MG63 (cell line): ENCODE measurements at regions not wholly inside any gene's neighbourhood (a gene's known extent, or its start where the extent isn't known, plus 50 kb on each side); places are given as distances from the start of the nearest gene placed in this dataset.

Experiments
- DNase-seq: peaks from one replicate; pipeline ENCODE4 v3.0.0-alpha.2; 2020
- H3K27me3 ChIP-seq: fragments of 250-450 bp; sonication (Bioruptor Pico); 2 replicates; pipeline ENCODE4 v1.5.1; 2020; ENCODE audit warnings: mild to moderate bottlenecking, moderate library complexity
- H3K36me3 ChIP-seq: fragments of 250-450 bp; sonication (Bioruptor Pico); 2 replicates; pipeline ENCODE4 v1.5.1; 2020; ENCODE audit warnings: mild to moderate bottlenecking, moderate library complexity
- H3K4me3 ChIP-seq: fragments of 250-450 bp; sonication (Bioruptor Pico); 2 replicates; pipeline ENCODE4 v1.5.1; 2020; ENCODE audit warnings: mild to moderate bottlenecking, moderate library complexity
- H3K9me3 ChIP-seq: fragments of 250-450 bp; sonication (Bioruptor Pico); 2 replicates; pipeline ENCODE4 v1.5.1; 2020; ENCODE audit warnings: mild to moderate bottlenecking, moderate library complexity

- DNase-seq, result no peak
- H3K36me3 ChIP-seq, result no peaks in the 10 kb centered on the region
- H3K9me3 ChIP-seq, result no peaks in the 10 kb centered on the region
- no peaks in the 10 kb centered on the region for H3K27me3 ChIP-seq
- no peak overlapping the region for H3K4me3 ChIP-seq
Observed at GRCh38 chr9:79885093-79885857, 313.5 kb downstream of the TLE4 start.

DNA sequence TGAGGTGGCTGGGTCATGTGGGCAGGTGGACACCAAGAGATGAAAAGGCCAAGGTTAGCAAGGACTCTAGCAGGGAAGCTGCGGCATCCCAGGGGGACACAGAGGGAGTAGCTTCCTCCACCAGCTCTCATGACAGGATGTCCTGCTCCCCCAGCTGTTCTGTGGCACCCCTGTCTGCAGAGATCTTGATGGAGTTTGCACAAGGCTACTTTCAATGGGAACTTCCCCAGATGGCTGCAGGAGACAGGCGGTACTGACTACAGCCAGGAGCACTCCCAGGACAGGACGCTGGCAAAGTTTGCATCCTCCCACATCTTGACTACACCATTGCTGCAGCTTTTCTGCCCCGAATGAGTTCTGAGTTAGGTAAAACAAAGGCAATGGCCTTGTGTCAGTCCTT, 312.8 kb downstream of the TLE4 start:
- DNase-seq, result no peak
- Histone ChIP-seq H3K9me3 (no peaks in the 10 kb centered on the region), H3K4me3 (no peak overlapping the region), H3K36me3 (no peaks in the 10 kb centered on the region), H3K27me3 (no peaks in the 10 kb centered on the region)

DNA sequence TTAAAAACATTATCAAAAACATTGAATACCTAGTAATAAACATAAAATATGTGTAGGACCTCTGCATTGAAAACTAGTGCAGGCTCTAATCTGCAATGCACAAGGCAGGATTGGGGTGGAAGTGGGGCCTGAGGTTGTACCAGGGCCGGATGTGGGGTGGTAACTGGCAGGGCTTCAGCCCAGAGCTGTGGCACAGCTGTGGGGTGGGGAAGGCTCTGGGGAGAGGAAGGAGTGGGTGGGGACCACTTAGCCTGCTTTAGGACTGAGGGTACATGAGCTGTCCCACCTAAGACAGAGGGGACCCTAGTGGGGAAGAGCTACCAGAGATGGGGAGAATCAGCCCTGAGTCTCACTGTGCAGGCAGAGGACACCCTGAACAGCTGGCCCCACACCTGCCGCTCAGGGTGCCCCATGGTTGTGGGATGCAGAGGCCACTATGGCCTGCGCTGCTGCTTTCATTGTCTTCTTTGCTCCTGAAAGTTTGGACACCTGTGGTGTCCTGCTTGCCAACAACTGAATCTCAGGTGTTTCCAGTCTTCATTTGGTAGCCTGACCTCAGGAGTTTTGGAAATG, 311.4 kb downstream of the TLE4 start:
- Histone ChIP-seq H3K36me3 (no peaks in the 10 kb centered on the region), H3K4me3 (no peak overlapping the region), H3K27me3 (no peaks in the 10 kb centered on the region), H3K9me3 (no peaks in the 10 kb centered on the region)
- DNase-seq, result no peak

DNA sequence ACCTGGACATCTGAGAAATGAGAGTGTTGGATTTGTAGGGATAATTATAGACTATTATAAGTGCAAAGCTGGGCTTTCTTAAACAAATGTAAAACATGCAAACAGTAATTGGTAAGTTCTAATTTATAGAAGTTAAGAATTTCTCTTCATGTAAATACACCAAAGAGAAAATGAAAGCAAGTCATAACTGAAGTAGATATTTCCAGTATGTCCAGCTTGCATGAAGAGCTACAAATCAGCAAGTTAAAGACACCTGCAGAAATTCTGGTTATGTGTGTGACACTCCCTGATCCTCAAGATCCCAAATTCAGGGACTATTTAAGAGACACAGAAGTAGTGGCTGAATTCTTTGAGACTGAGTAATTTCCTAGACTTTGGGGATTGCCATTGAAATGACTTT, 308.9 kb downstream of the TLE4 start:
- Histone ChIP-seq H3K27me3 (no peaks in the 10 kb centered on the region), H3K9me3 (no peaks in the 10 kb centered on the region), H3K4me3 (no peak overlapping the region), H3K36me3 (no peaks in the 10 kb centered on the region)
- DNase-seq, result no peak

DNA sequence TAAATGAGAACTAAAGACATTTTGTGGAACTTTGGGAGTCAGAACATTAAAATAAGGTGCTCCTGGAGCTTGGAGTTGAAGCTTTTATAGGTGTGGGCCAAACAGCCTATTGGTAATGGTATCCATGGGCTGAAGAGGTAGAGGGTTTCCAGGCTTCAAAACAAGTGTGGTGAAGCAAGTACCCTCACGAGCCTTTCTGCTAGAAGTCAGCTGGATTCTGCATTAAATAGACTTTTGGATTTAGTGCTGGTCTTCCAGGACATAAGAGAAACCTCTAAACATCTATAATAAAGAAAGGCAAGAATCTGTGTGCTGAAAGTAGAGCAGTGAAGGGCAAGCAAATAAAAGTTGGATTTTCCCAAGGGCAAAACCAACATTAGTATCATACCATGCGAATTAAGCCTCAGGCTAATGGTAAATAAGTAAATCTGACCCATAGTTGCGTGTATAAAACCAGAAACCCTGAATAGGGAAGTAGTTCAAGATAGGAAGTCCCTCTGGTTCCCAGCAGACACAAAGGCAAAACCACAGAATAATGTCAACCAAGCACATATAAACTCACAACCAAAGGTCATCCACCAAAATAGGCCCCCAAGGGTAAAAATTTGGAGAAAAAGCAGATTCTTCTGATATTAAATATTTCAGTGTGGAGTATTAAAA, 306.3 kb downstream of the TLE4 start:
- DNase-seq, result no peak
- no peaks in the 10 kb centered on the region for H3K9me3 ChIP-seq
- H3K36me3 ChIP-seq, result no peaks in the 10 kb centered on the region
- no peaks in the 10 kb centered on the region for H3K27me3 ChIP-seq
- H3K4me3 ChIP-seq, result no peak overlapping the region

DNA sequence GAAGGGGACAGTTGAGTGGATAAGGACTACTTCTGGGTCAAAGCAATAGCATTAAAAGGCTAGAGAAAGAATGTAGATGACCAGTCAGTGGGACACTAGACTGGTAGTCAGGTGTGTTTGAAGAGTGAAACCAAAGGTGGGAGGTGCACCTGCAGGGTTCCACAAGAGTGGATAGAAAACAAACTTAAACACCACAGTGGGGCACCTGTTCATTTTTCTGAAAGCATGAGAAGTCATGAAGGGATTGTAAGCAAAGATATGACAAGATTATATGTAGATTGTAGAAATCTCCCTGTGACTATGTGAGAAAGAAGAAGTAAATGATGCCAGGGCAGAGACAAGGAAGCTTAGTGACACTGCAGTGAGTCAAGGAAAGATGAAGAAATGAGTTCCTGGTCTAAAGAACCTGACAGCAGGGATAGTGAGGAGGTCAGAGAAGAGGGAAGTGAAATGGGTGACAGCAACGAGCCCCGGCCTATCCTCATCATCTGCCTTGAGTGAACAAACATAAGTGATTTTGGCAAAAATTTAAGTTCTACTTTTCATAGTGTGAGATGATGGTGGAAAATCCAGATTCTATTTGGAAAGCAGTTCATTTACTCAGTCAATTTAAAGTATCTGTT, 296.9 kb downstream of the TLE4 start:
- no peaks in the 10 kb centered on the region for H3K36me3 ChIP-seq
- H3K4me3 ChIP-seq, result no peak overlapping the region
- H3K9me3 ChIP-seq, result no peaks in the 10 kb centered on the region
- DNase-seq, result no peak
- no peaks in the 10 kb centered on the region for H3K27me3 ChIP-seq

DNA sequence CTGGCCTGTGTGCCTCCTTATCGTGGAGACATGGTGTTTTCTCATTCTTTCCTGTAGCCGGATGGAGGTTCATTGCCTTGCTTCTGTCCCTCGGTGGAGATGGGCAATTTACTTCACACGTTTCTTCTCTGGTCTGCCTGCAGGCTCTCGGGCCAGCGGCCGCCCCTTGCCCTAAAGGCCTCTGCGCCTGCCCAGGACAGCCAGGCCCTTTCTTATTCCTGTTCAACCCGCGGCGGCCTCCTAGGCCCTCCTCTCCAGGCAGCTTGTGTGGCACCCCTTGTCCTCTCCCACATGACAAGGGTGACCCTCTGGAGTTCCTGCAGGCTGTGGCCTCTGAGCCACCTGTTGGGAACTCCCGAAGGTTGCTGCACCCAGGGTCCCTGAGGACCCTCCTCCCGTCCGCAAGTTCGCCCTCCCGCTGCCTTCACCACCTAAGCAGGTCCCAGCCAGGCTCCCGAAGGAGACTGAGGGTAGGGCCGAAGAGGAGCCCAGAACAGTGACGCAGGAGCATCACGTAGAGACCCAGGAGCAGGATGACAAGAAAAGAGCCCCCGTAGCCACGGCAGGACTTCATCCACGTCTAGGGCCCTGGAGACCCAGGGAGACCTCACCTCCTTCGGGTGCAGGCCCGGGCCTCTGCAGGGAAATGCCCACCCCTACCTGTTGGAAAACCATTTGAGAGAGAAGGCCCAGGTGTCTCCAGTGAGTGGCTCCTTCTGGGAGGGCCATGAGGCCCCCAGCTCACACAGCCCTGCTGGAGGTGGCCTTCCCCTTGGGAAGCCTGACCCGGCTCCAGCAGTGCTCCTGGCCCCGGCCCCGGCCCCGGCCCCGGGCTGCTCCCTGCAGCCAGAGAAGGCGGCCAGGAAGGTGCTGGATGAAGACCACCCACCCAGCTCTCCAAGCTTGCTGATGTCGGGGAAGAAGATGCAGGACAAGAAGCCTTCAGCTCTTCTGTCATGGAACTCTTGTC, 291.4 kb downstream of the TLE4 start:
- Histone ChIP-seq H3K27me3 (no peaks in the 10 kb centered on the region), H3K9me3 (no peaks in the 10 kb centered on the region), H3K36me3 (no peaks in the 10 kb centered on the region), H3K4me3 (no peak overlapping the region)
- no peak for DNase-seq

- Histone ChIP-seq H3K27me3 (no peaks in the 10 kb centered on the region), H3K36me3 (no peaks in the 10 kb centered on the region), H3K4me3 (no peak overlapping the region), H3K9me3 (no peaks in the 10 kb centered on the region)
- no peak for DNase-seq
Observed at GRCh38 chr9:79858508-79858907, 286.7 kb downstream of the TLE4 start.

DNA sequence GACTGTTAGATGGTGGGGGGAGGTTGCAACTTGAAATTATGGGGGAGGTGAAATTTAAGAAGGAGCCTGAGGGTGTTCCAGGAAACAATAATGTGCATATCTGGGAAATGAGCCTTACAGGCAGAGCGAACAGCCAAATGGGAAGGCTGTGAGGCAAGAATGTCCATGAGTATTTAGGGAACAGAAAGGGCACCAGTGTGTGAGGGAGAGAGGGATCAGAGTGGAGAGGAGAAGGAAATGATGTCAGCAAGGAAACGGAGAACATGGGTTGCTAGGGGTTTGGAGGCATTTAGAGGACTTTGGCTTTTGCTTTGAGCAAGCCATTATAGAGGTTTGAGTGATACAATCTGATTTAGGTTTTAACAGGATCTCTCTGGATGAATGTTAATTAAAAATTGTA, 285.4 kb downstream of the TLE4 start:
- H3K4me3 ChIP-seq, result no peak overlapping the region
- no peaks in the 10 kb centered on the region for H3K9me3 ChIP-seq
- DNase-seq, result no peak
- H3K27me3 ChIP-seq, result no peaks in the 10 kb centered on the region
- no peaks in the 10 kb centered on the region for H3K36me3 ChIP-seq

DNA sequence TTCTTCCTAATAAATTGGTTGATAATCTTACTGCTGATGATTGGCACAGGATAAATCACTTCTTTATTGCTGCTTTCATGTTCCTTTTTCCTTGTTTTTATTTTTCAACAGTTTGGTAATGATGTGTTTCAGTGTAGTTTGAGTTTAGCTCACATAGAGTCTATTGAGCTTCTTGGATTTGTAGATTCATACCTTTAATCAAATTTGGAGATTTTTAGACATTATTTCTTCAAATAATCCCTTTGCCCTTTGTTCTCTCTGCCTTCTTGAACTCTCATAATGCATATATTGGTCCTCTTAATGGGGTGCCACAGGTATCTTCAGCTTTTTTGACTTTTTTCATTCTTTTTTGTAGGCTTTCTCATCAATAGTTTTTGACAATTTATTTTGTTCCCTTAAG, 275.3 kb downstream of the TLE4 start:
- H3K4me3 ChIP-seq, result no peak overlapping the region
- no peaks in the 10 kb centered on the region for H3K36me3 ChIP-seq
- no peaks in the 10 kb centered on the region; the same call in 1 of the 2 replicates for H3K9me3 ChIP-seq
- no peak for DNase-seq
- H3K27me3 ChIP-seq, result no peaks in the 10 kb centered on the region

- no peak for DNase-seq
- Histone ChIP-seq H3K27me3 (no peaks in the 10 kb centered on the region), H3K36me3 (no peaks in the 10 kb centered on the region)
Observed at GRCh38 chr9:79829566-79830302, 258.0 kb downstream of the TLE4 start.

GRCh38 chr9:79824265-79824664, 252.5 kb downstream of the TLE4 start:
- no peaks in the 10 kb centered on the region for H3K27me3 ChIP-seq
- H3K4me3 ChIP-seq, result no peak overlapping the region
- no peak for DNase-seq
- no peaks in the 10 kb centered on the region for H3K9me3 ChIP-seq
- H3K36me3 ChIP-seq, result no peaks in the 10 kb centered on the region

More at GRCh38 chr9:79829566-79830302, 258.0 kb downstream of the TLE4 start:
- H3K4me3 ChIP-seq, result no peak overlapping the region
- no peaks in the 10 kb centered on the region for H3K9me3 ChIP-seq

DNA sequence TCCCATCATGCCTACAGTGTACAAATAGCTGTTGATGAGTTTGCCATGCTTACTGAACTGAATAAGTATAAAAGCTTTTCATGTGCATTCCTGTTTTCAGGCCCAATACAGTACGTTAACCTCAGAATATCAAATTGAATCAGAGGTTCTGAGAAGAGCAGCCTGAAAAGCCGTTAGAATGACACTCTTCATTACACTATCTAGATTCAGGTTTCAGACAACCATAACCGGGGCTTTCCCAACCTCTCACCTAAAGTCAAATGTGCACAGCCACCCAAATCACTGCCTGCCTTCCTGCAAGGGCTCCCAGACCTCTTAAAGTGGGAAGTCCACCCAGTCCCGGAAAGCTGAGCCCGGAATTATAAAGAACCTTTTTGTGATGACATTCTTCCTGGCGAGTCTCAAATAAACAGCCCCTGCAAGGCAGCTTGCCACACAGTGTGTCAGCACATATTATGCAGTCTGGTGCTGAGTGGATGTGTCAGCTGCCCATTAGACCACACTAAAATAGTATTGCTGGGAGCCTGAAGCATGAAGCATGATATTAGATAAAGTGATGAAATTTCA, 245.8 kb downstream of the TLE4 start:
- no peaks in the 10 kb centered on the region for H3K9me3 ChIP-seq
- H3K4me3 ChIP-seq, result no peak overlapping the region
- no peaks in the 10 kb centered on the region for H3K27me3 ChIP-seq
- peak; percentile 73 for DNase-seq
- H3K36me3 ChIP-seq, result no peaks in the 10 kb centered on the region

DNA sequence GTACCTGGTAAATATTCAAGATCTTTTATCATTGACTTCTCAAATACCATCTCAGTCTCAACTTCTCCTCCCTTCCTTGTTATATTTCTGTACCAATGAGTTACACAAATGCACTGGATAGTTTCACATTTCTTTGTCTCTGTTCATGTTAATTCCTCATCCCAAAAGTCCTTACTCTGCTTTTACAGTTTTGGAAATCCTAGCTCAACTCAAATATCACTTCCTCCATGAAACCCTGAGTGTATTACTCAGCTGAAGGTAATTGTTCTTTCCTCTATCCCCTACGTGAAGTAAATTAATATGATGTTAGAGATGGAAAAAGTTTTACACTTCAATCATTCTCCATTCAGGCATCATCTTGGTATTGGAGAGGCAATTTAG, 241.5 kb downstream of the TLE4 start:
- Histone ChIP-seq H3K27me3 (no peaks in the 10 kb centered on the region), H3K4me3 (no peak overlapping the region), H3K9me3 (no peaks in the 10 kb centered on the region), H3K36me3 (no peaks in the 10 kb centered on the region)
- DNase-seq, result no peak

DNA sequence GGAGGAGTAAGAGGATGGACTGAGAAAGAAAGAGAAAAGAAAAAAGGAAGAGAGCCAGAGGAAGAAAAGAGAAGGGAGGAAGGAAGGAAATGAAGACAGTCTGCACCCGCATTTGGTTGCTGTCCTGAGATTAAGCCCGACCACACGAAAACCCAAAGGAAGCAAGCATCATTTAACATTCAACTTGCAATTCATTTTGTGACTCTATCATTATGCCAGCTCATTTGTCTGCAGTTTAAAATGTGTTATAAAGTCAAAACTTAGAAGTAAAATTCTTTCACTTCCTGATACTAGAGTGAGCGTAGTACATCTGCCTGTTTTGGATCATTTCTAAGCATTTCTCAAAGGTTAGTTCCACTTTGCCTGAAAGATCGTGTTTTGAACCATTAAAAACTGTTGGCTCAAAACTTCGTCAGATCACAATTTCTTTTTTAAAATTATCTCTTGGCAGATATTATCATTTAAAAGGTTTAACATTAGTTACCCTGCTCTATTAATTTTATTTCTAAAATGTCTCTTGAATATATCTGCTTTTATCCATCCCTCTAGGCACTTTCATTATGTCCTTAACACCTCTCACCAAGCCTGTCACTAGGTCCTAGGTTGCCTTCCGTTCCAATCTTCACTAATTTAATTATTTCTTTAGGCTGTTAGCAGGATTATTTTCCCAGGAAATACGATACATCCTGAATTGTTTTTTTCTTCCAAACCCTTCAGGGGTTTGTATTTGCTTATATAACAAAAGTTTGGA, 240.9 kb downstream of the TLE4 start:
- no peaks in the 10 kb centered on the region for H3K9me3 ChIP-seq
- peak overlapping the region; percentile 11; the same call in 1 of the 2 replicates for H3K4me3 ChIP-seq
- no peak for DNase-seq
- H3K27me3 ChIP-seq, result no peaks in the 10 kb centered on the region
- H3K36me3 ChIP-seq, result no peaks in the 10 kb centered on the region
